Heart right ventricle (tissue), 16 donors: ENCODE measurements at regions not wholly inside any gene's neighbourhood (a gene's known extent, or its start where the extent isn't known, plus 50 kb on each side); places are given as distances from the start of the nearest gene placed in this dataset.

ENCODE experiments used
- ATAC-seq, 8 donors: fragments of 200-7000 bp; cut with Tn5 transposase; one replicate each; pipeline ENCODE4 v1.9.1; 2020; ENCODE audit warnings: mild to moderate bottlenecking in 8 of 8, moderate library complexity in 8 of 8, moderate number of reproducible peaks in 1 of 8
- DNase-seq, 2 donors: peaks; one replicate each; pipeline ENCODE4 v3.0.0-alpha.2; 2020
- H3K27ac ChIP-seq, 10 donors: fragments of 200-600 bp; sonication (generic) in 2 of 10; one replicate each; pipeline versions ENCODE4 v1.5.0 to v1.8.0; 2020 to 2022; ENCODE audit warnings: mild to moderate bottlenecking in 3 of 10
- H3K27me3 ChIP-seq, 7 donors: fragments of 200-600 bp; one replicate each; pipeline ENCODE4 v1.8.0; 2021 to 2022; ENCODE audit warnings: mild to moderate bottlenecking in 2 of 7
- H3K36me3 ChIP-seq, 9 donors: fragments of 200-600 bp; sonication (generic) in 1 of 9; one replicate each; pipeline versions ENCODE4 v1.5.0 to v1.8.0; 2020 to 2022; ENCODE audit warnings: mild to moderate bottlenecking in 2 of 9
- H3K4me1 ChIP-seq, 9 donors: fragments of 200-600 bp; sonication (generic) in 1 of 9; one replicate each; pipeline versions ENCODE4 v1.5.0 to v1.8.0; 2020 to 2022; ENCODE audit warnings: mild to moderate bottlenecking in 4 of 9
- H3K4me3 ChIP-seq, 10 donors: fragments of 200-600 bp; sonication (generic) in 2 of 10; one replicate each; pipeline versions ENCODE4 v1.5.0 to v1.8.0; 2020 to 2022; ENCODE audit warnings: mild to moderate bottlenecking in 7 of 10, moderate library complexity in 2 of 10
- H3K9me3 ChIP-seq, 11 donors: fragments of 200-600 bp in 10 of 11; sonication (generic) in 2 of 11; one replicate each; pipeline versions ENCODE4 v1.5.0 to v1.8.0; 2013 to 2022; ENCODE audit warnings: mild to moderate bottlenecking in 2 of 11, control low read depth in 1 of 11, moderate library complexity in 1 of 11
- CTCF ChIP-seq, 9 donors: fragments of 200-600 bp; sonication (generic) in 2 of 9; IDR thresholded peaks; one replicate each; pipeline versions ENCODE4 v1.5.0 to v1.8.0; 2021 to 2022; ENCODE audit warnings: antibody characterized with exemption in 9 of 9, mild to moderate bottlenecking in 5 of 9, moderate library complexity in 1 of 9
- WGBS, 2 donors: extraction: QIAGEN DNeasy Blood & Tissue Kit; methylation state at CpG; one replicate each; pipeline ENCODE4 v1.1.7; 2013; ENCODE audit warnings: inconsistent platforms in 1 of 2; 5-methylcytosine and 5-hydroxymethylcytosine counted together
- intact Hi-C, 10 donors: fragments of 100-400 bp; cut with DNase I; formaldehyde crosslinking; loops; one replicate each; pipeline versions ENCODE4 v1.11.1 to v1.14.2; 2022
- donor health status: Arrhythmogenic right ventricular cardiomyopathy.
- donor health status: ischemic (EF 13 %, LVEDD 7.1; RV severe dilation, severe dysfunction).
- donor health status: healthy with polysubstance abuse.
- donor health status: DM: no; HTN: yes; CAD: no.
- donor health status: DM: no; HTN: no; CAD: no.
- donor health status: ischemic (EF 25% LVEDD 6.9; RV normal size, moderate dysfunction).
- donor health status: ischemic (EF 25% LVEDD 5.7; RV mildly dilated, moderate dysfunction).
- donor health status: healthy.
- donor health status: DM: yes; HTN: yes; CAD: no.
- donor health status: Ischemic cardiomyopathy.
- donor health status: ischemic (EF 35%, LVEDD 5.7; RV mildly dilated, moderate dysfunction).
- donor health status: nonischemic (EF 11% LVEDD 7.7; RV severe dilation, severe dysfunction).
- donor health status: DM: yes; HTN: yes; CAD: no.
- donor health status: PGD.
- donor health status: ischemic (EF 29% LVEDD 5.4; RV normal size, mild dysfunction).
- donor health status: nonischemic (EF 23%, LVEDD 6.1; RV moderate dilation, normal function).

- 73 to 81% methylated on average over 3 of the region's 3 CpGs for WGBS, 2 donors
- peaks cover 0 to 3% (median 0%) of the 10 kb centered on the region in 7 donors for H3K27me3 ChIP-seq
- ATAC-seq (no peak), DNase-seq (no peak)
- no peaks in the 10 kb centered on the region for H3K9me3 ChIP-seq
- H3K36me3 ChIP-seq: no peaks in the 10 kb centered on the region
- no peaks in the 10 kb centered on the region for H3K4me1 ChIP-seq
- intact Hi-C loops: no loop called here
- H3K4me3 ChIP-seq: no peak overlapping the region
- H3K27ac ChIP-seq: no peak overlapping the region
- no peak for TF ChIP-seq CTCF (IDR thresholded peaks at IDR 0.05)
These were observed 270.8 kb downstream of the PSAT1 start for GRCh38 chr9:78567693-78568092.

- H3K36me3 ChIP-seq: no peaks in the 10 kb centered on the region
- no peaks in the 10 kb centered on the region for H3K27me3 ChIP-seq
- H3K4me1 ChIP-seq: no peaks in the 10 kb centered on the region
- TF ChIP-seq CTCF (IDR thresholded peaks at IDR 0.05): no peak
- WGBS, 2 donors: 92 to 93% methylated on average over 5 of the region's 5 CpGs
- no peak overlapping the region for H3K4me3 ChIP-seq
- no peaks in the 10 kb centered on the region for H3K9me3 ChIP-seq
- no peak for DNase-seq
- ATAC-seq: no peak
- intact Hi-C loops: no loop called here
- no peak overlapping the region for H3K27ac ChIP-seq
These were observed 271.8 kb downstream of the PSAT1 start for GRCh38 chr9:78568774-78569173.

GRCh38 chr9:78572266-78572665 lies 275.3 kb downstream of the PSAT1 start:
- no peak for TF ChIP-seq CTCF (IDR thresholded peaks at IDR 0.05)

GRCh38 chr9:78573205-78573604 lies 276.3 kb downstream of the PSAT1 start:
- H3K4me3 ChIP-seq: no peak overlapping the region
- H3K27me3 ChIP-seq: no peaks in the 10 kb centered on the region
- intact Hi-C loops: no loop called here
- DNase-seq (no peak), ATAC-seq (no peak)
- no peak overlapping the region for H3K27ac ChIP-seq
- 69 to 81% methylated on average over 1 of the region's 1 CpG for WGBS, 2 donors
- TF ChIP-seq CTCF (IDR thresholded peaks at IDR 0.05): no peak
- no peaks in the 10 kb centered on the region for H3K4me1 ChIP-seq
- no peaks in the 10 kb centered on the region for H3K36me3 ChIP-seq
- H3K9me3 ChIP-seq: no peaks in the 10 kb centered on the region

More at GRCh38 chr9:78572266-78572665, 275.3 kb downstream of the PSAT1 start:
- Histone ChIP-seq H3K36me3 (no peaks in the 10 kb centered on the region), H3K4me1 (no peaks in the 10 kb centered on the region), H3K9me3 (no peaks in the 10 kb centered on the region), H3K27me3 (no peaks in the 10 kb centered on the region), H3K27ac (no peak overlapping the region), H3K4me3 (no peak overlapping the region)
- no peak for ATAC-seq
- 55 to 57% methylated on average over 3 of the region's 3 CpGs for WGBS, 2 donors
- no peak for DNase-seq
- intact Hi-C loops: no loop called here

DNA sequence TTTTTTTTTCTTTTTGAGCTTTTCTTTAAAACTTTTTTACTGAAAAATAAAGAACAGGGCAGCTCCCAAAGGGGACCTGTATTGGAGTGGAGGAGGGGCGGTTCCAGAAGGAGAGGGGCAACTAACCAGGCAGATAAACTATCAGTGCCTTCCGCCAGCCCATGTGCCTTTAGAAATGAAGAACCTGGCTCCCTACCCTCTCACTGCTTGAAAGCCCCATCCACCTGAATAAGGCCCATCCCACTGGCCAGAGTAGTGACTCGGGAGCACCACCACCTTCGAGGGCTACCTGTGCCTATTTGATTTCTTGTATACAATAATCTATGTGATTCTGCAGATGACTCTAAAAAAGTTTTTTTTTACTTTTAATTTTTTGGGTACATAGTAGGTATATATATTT lies 276.7 kb downstream of the PSAT1 start:
- intact Hi-C loops: no loop called here
- no peaks in the 10 kb centered on the region for H3K9me3 ChIP-seq
- DNase-seq (no peak), ATAC-seq (no peak)
- H3K4me3 ChIP-seq: no peak overlapping the region
- WGBS, 2 donors: 68 to 82% methylated on average over 4 of the region's 4 CpGs
- H3K27ac ChIP-seq: no peak overlapping the region
- no peaks in the 10 kb centered on the region for H3K27me3 ChIP-seq
- no peaks in the 10 kb centered on the region for H3K36me3 ChIP-seq
- H3K4me1 ChIP-seq: no peaks in the 10 kb centered on the region
- no peak for TF ChIP-seq CTCF (IDR thresholded peaks at IDR 0.05)
